Ascending aorta (tissue), 2 donors: ENCODE measurements at regions not wholly inside any gene's neighbourhood (a gene's known extent, or its start where the extent isn't known, plus 50 kb on each side); places are given as distances from the start of the nearest gene placed in this dataset.

Experiments
- DNase-seq, 2 donors: peaks; one replicate each; pipeline ENCODE4 v3.0.0-alpha.2; 2019; ENCODE audit warnings: low spot score in 2 of 2
- H3K27ac ChIP-seq, 2 donors: fragments of 200-600 bp; sonication (generic); one replicate each; pipeline ENCODE4 v1.5.1; 2016 to 2017; ENCODE audit warnings: mild to moderate bottlenecking in 1 of 2
- H3K27me3 ChIP-seq: fragments of 200-600 bp; sonication (generic); one replicate; pipeline ENCODE4 v1.5.1; 2017
- H3K36me3 ChIP-seq, 2 donors: fragments of 200-600 bp; sonication (generic); one replicate each; pipeline ENCODE4 v1.5.1; 2016
- H3K4me1 ChIP-seq, 2 donors: fragments of 200-600 bp; sonication (generic); one replicate each; pipeline ENCODE4 v1.5.1; 2016 to 2017; ENCODE audit warnings: mild to moderate bottlenecking in 1 of 2
- H3K4me3 ChIP-seq, 2 donors: fragments of 200-600 bp; sonication (generic); one replicate each; pipeline ENCODE4 v1.5.1; 2016 to 2017; ENCODE audit warnings: mild to moderate bottlenecking in 1 of 2
- H3K9me3 ChIP-seq, 2 donors: fragments of 200-600 bp; sonication (generic); one replicate each; pipeline ENCODE4 v1.5.1; 2016
- CTCF ChIP-seq, 3 experiments: fragments of 200-600 bp in 2 of 3; fragments of 450-650 bp in 1 of 3; sonication (generic) in 2 of 3; IDR thresholded peaks; one replicate each; pipeline ENCODE4 v1.5.1; 2016 to 2019; ENCODE audit warnings: antibody characterized with exemption in 3 of 3, mild to moderate bottlenecking in 1 of 3, moderate library complexity in 1 of 3
- intact Hi-C: fragments of 100-400 bp; cut with DNase I; formaldehyde crosslinking; loops from one replicate; pipeline ENCODE4 v1.15.1; 2023

- Histone ChIP-seq H3K4me1 (peaks cover 3 to 24% of the 10 kb centered on the region in 2 donors), H3K27me3 (no peaks in the 10 kb centered on the region), H3K9me3 (no peaks in the 10 kb centered on the region), H3K27ac (no peak overlapping the region), H3K4me3 (no peak overlapping the region), H3K36me3 (no peaks in the 10 kb centered on the region)
- no peak for DNase-seq
- intact Hi-C loops: loop anchor here (5.0 to 10.0 kb wide), 4 partner anchors 78 to 481 kb away; no protein-coding TSS in a partner anchor
- TF ChIP-seq CTCF (IDR thresholded peaks at IDR 0.05): no peak
Measured at GRCh38 chr10:4053940-4054339, 268.9 kb upstream of the KLF6 start.

DNA sequence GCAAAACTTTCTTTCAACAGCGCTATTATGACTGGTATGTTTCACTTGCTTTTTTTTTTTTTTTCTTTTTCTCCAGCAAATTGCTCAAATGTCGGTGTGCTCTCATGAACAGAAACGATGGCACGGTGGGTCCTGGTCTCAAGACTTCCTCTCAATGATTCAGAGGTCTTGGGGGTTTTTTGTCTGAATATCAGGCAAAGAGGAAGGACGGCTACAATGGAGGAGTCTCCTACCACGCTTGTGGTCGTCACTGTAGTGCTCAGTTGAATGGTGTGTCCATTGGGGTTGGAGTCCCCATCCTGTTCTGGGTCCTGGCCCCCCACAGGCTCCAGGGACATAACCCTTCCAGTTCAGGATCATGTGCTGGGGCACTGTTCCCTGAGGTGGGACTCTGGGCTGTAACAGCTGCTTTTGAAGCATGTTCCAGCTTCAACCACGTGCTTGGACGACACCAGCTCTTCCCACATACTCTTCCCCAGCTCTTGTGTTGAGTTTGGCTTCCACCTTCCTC, 266.7 kb upstream of the KLF6 start:
- intact Hi-C loops: loop anchor here (5.0 to 10.0 kb wide), 4 partner anchors 81 to 483 kb away; no protein-coding TSS in a partner anchor
- no peak for DNase-seq
- no peaks in the 10 kb centered on the region for H3K36me3 ChIP-seq
- peak overlapping the region; percentile 86 to 93 for H3K27ac ChIP-seq
- H3K4me1 ChIP-seq: peaks cover 3 to 20% of the 10 kb centered on the region in 2 donors
- TF ChIP-seq CTCF (IDR thresholded peaks at IDR 0.05): no peak
- no peaks in the 10 kb centered on the region for H3K9me3 ChIP-seq
- H3K4me3 ChIP-seq: peak overlapping the region; percentile 41 to 45
- H3K27me3 ChIP-seq: no peaks in the 10 kb centered on the region

DNA sequence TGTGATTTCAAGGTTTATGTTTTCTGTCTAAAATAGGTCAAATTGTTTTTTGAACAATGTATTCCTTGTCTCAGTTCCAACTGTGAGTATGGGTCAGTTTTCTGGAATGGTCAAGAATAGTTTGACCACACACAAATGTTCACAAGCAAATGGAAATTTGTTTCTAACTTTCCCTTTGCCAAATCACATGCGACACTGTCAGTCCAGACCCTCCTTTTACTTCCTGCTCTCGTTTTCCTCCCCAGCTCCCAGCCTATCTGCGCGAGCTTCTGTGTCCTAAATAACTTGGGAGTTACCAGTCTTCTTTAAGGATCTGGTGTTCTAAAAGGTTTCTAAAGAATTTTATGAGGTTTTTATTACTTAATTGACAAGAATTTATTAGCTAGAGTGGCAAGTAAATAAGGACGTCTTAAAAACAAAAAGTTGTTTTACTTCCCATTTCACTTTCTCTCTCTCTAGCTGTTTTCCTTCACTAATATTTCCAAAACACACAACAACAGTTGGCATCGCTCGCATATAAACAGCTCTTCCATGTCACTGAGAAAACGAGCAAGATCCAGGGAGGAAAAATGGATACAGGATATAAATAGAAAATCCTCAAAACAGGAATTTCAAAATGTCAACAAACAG, 266.1 kb upstream of the KLF6 start:
- H3K27ac ChIP-seq: peak overlapping the region; percentile 86 to 93
- intact Hi-C loops: loop anchor here (5.0 to 10.0 kb wide), 4 partner anchors 81 to 484 kb away; no protein-coding TSS in a partner anchor

GRCh38 chr10:4050061-4050460, 265.1 kb upstream of the KLF6 start:
- no peaks in the 10 kb centered on the region for H3K27me3 ChIP-seq
- intact Hi-C loops: loop anchor here (5.0 to 10.0 kb wide), 4 partner anchors 82 to 485 kb away; no protein-coding TSS in a partner anchor
- H3K27ac ChIP-seq: peak overlapping the region; percentile 86 to 93
- H3K36me3 ChIP-seq: no peaks in the 10 kb centered on the region
- no peak overlapping the region for H3K4me3 ChIP-seq
- DNase-seq: no peak
- H3K4me1 ChIP-seq: peaks cover 3 to 24% of the 10 kb centered on the region in 2 donors
- TF ChIP-seq CTCF (IDR thresholded peaks at IDR 0.05): no peak
- H3K9me3 ChIP-seq: no peaks in the 10 kb centered on the region

More for the DNA sequence above, 266.1 kb upstream of the KLF6 start:
- Histone ChIP-seq H3K36me3 (no peaks in the 10 kb centered on the region), H3K9me3 (no peaks in the 10 kb centered on the region), H3K4me3 (peak overlapping the region; percentile 41 to 45), H3K27me3 (no peaks in the 10 kb centered on the region), H3K4me1 (peaks cover 3 to 22% of the 10 kb centered on the region in 2 donors)
- DNase-seq: peak in 1 of 2 donors; percentile 81
- no peak for TF ChIP-seq CTCF (IDR thresholded peaks at IDR 0.05)

- no peaks in the 10 kb centered on the region for H3K27me3 ChIP-seq
- no peaks in the 10 kb centered on the region for H3K36me3 ChIP-seq
- no peak overlapping the region for H3K4me3 ChIP-seq
- no peak for DNase-seq
- peak overlapping the region; percentile 86 to 93 for H3K27ac ChIP-seq
- no peaks in the 10 kb centered on the region for H3K9me3 ChIP-seq
- intact Hi-C loops: loop anchor here (5.0 kb wide), 1 partner anchor 157 kb away; no protein-coding TSS in a partner anchor
- peaks cover 3 to 26% of the 10 kb centered on the region in 2 donors for H3K4me1 ChIP-seq
- TF ChIP-seq CTCF (IDR thresholded peaks at IDR 0.05): no peak
Measured at GRCh38 chr10:4049348-4049747, 264.3 kb upstream of the KLF6 start.
